HepG2 (cell line): ENCODE measurements at regions not wholly inside any gene's neighbourhood (a gene's known extent, or its start where the extent isn't known, plus 50 kb on each side); places are given as distances from the start of the nearest gene placed in this dataset.
"Not testable (repeated sequence)": the region's sequence is repeated elsewhere in the genome, so short reads cannot be mapped to it uniquely, and the experiment has no call there.

Source experiments
- ATF6 ChIP-seq: sonication (generic); formaldehyde crosslinking; conservative IDR thresholded peaks from 2 replicates; pipeline ENCODE4 v1.4.0; 2020; ENCODE audit warnings: missing genetic modification reagents
- CHD4 ChIP-seq: fragments of 200-600 bp; sonication (generic); IDR thresholded peaks from 2 replicates; pipeline ENCODE4 v1.7.0; 2017; ENCODE audit warnings: mild to moderate bottlenecking, low read length, borderline replicate concordance
- CTCF ChIP-seq: sonication (generic); formaldehyde crosslinking; IDR thresholded peaks from 2 replicates; pipeline ENCODE4 v1.5.0; 2020; ENCODE audit warnings: mild to moderate bottlenecking, missing genetic modification reagents, moderate library complexity
- GTF2F1 ChIP-seq: fragments of 150-350 bp; IDR thresholded peaks from 2 replicates; pipeline ENCODE4 v1.6.1; 2014; ENCODE audit warnings: low read length
- HMG20A ChIP-seq: IDR thresholded peaks from 2 replicates; pipeline ENCODE4 v1.6.1; 2016; ENCODE audit warnings: borderline replicate concordance
- HMGXB3 ChIP-seq: sonication (generic); formaldehyde crosslinking; IDR thresholded peaks from 2 replicates; pipeline ENCODE4 v1.4.0; 2020; ENCODE audit warnings: missing genetic modification reagents, borderline replicate concordance
- KDM3A ChIP-seq: IDR thresholded peaks from 2 replicates; pipeline ENCODE4 v1.6.1; 2018; ENCODE audit warnings: low read depth, missing compliant biosample characterization
- POLR2A ChIP-seq, 2 experiments: IDR thresholded peaks; 2 replicates each; pipeline ENCODE4 v1.6.1; 2011; ENCODE audit warnings: low read depth in 2 of 2, low read length in 2 of 2, mild to moderate bottlenecking in 1 of 2, moderate library complexity in 1 of 2; ENCODE audit not compliant: insufficient read depth in 1 of 2
- PRDM15 ChIP-seq: sonication (generic); formaldehyde crosslinking; IDR thresholded peaks from 2 replicates; pipeline ENCODE4 v1.4.0; 2020; ENCODE audit warnings: missing genetic modification reagents
- SRSF4 ChIP-seq: fragments of 200-400 bp; formaldehyde crosslinking; IDR thresholded peaks from one replicate; pipeline ENCODE4 v1.6.1; 2018; ENCODE audit warnings: mild to moderate bottlenecking, low read depth, low read length, moderate library complexity; ENCODE audit not compliant: poor library complexity, severe bottlenecking
- TCF12 ChIP-seq, 2 experiments: fragments of 450-650 bp in 1 of 2; sonication (generic) in 1 of 2; formaldehyde crosslinking in 1 of 2; IDR thresholded peaks; 2 replicates each; pipeline versions ENCODE4 v1.6.1 to v1.8.0; 2017 to 2022; ENCODE audit warnings: antibody characterized with exemption in 1 of 2, mild to moderate bottlenecking in 1 of 2, missing genetic modification reagents in 1 of 2, moderate library complexity in 1 of 2
- ZSCAN29 ChIP-seq: sonication (generic); formaldehyde crosslinking; conservative IDR thresholded peaks from 2 replicates; pipeline ENCODE4 v1.4.0; 2020; ENCODE audit warnings: mild to moderate bottlenecking, missing genetic modification reagents

- TF ChIP-seq CTCF (CRISPR knock-in tag); HMG20A (CRISPR knock-in tag); ZSCAN29 (CRISPR knock-in tag); HMGXB3 (CRISPR knock-in tag); GTF2F1; POLR2A (IDR thresholded peaks at IDR 0.05; ENCODE audit: insufficient read depth in 1 of 2, low read depth in 2 of 2, low read length in 2 of 2); ATF6 (CRISPR knock-in tag); KDM3A (CRISPR knock-in tag); PRDM15; TCF12 (IDR thresholded peaks at IDR 0.05); TCF12 (CRISPR knock-in tag; IDR thresholded peaks at IDR 0.05); CHD4; SRSF4: not testable (repeated sequence)
Observed at GRCh38 chr20:30905231-30905630, 352.2 kb upstream of the DEFB115 start.
